ENCODE measurements at regions not wholly inside any gene's neighbourhood (a gene's known extent, or its start where the extent isn't known, plus 50 kb on each side); places are given as distances from the start of the nearest gene placed in this dataset.

DNA sequence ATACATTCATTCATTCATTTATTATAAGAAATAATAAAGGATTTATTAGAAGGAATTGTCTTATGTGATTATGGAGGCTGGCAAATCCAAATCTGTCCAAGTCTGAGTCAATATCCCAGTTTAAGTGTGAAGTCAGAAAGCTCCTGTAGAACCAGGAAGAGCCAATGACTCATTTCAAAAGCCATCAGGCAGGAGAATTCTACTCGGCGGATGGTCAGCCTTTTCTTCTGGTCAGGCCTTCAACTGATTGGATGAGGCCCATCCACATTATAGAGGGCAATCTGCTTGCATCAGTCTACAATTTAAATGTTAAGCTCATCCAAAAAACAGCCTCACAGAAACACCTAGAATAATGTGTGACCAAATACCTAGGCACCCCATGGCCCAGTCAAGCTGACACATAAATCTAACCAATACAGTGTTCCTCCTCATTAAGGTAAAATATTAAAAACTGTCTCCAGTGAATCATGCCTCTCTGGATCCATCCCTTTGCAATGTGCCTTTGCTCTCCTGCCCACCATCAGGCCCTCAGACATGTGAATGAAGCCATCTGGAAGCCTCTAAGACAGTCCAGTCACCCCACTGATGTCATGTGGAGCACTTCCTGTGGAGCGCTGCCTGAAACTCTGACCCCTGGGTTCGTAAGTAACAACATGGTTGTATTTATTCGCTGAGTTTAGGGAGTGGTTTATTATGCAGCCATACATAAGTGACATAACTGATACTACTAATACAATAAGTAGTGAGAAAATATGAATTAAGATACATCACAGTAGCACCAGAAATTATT, 69.2 kb upstream of the WSB1 start:
- Histone ChIP-seq H3K27ac (no peak overlapping the region), H3K36me3 (no peaks in the 10 kb centered on the region), H3K4me3 (no peak overlapping the region), H3K4me1 (no peaks in the 10 kb centered on the region), H3K9me3 (no peaks in the 10 kb centered on the region), H3K27me3 (no peaks in the 10 kb centered on the region)
- no peak for DNase-seq
- no peak for ATAC-seq (ENCODE audit: low FRiP score in 2 of 2)
- WGBS, 2 donors, result 84 to 90% methylated on average over 5 of the region's 5 CpGs
- TF ChIP-seq, protein P1, sequence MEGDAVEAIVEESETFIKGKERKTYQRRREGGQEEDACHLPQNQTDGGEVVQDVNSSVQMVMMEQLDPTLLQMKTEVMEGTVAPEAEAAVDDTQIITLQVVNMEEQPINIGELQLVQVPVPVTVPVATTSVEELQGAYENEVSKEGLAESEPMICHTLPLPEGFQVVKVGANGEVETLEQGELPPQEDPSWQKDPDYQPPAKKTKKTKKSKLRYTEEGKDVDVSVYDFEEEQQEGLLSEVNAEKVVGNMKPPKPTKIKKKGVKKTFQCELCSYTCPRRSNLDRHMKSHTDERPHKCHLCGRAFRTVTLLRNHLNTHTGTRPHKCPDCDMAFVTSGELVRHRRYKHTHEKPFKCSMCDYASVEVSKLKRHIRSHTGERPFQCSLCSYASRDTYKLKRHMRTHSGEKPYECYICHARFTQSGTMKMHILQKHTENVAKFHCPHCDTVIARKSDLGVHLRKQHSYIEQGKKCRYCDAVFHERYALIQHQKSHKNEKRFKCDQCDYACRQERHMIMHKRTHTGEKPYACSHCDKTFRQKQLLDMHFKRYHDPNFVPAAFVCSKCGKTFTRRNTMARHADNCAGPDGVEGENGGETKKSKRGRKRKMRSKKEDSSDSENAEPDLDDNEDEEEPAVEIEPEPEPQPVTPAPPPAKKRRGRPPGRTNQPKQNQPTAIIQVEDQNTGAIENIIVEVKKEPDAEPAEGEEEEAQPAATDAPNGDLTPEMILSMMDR (IDR thresholded peaks at IDR 0.05), result no peak
- TF ChIP-seq POLR2A (IDR thresholded peaks at IDR 0.05) (no peak), EP300 (IDR thresholded peaks at IDR 0.05) (no peak), POLR2AphosphoS5 (IDR thresholded peaks at IDR 0.05) (no peak)

GRCh38 chr17:27226611-27227230, 67.2 kb upstream of the WSB1 start:
- 72 to 79% methylated on average over 4 of the region's 4 CpGs for WGBS, 2 donors
- no peak overlapping the region for H3K27ac ChIP-seq

DNA sequence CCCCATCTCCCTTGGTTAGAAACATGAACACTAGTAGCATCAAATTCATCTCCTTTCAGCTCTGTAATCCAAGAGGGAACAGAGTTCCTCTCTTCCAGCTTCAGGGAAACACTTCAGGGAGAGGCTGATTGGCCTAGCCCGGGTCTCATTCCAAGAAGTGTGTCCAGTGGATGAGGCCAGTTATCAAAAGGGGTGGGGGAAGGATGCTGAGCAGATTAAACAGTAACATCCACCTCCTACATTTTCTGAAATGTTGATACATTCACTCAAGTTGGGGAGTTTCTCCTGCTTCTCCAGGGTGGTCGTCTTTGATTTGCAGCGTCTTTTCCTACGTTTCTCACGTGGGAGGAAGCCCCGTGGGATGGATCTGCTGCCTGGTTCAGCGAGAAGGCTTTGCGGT, 62.9 kb upstream of the WSB1 start:
- no peak overlapping the region for H3K27ac ChIP-seq
- H3K4me3 ChIP-seq, result no peak overlapping the region
- no peak for ATAC-seq (ENCODE audit: low FRiP score in 2 of 2)
- H3K27me3 ChIP-seq, result no peaks in the 10 kb centered on the region
- WGBS, 2 donors, result 85 to 87% methylated on average over 8 of the region's 8 CpGs
- TF ChIP-seq EP300 (IDR thresholded peaks at IDR 0.05) (no peak), POLR2A (IDR thresholded peaks at IDR 0.05) (no peak), POLR2AphosphoS5 (IDR thresholded peaks at IDR 0.05) (no peak)
- TF ChIP-seq, protein P1 (IDR thresholded peaks at IDR 0.05), result no peak
- H3K36me3 ChIP-seq, result no peaks in the 10 kb centered on the region
- no peaks in the 10 kb centered on the region for H3K4me1 ChIP-seq
- no peaks in the 10 kb centered on the region for H3K9me3 ChIP-seq
- no peak for DNase-seq

More at GRCh38 chr17:27226611-27227230, 67.2 kb upstream of the WSB1 start:
- TF ChIP-seq, protein P1 (IDR thresholded peaks at IDR 0.05), result no peak
- TF ChIP-seq EP300 (IDR thresholded peaks at IDR 0.05), result no peak
- TF ChIP-seq POLR2A (IDR thresholded peaks at IDR 0.05), result no peak
- TF ChIP-seq POLR2AphosphoS5 (IDR thresholded peaks at IDR 0.05), result no peak
- no peaks in the 10 kb centered on the region for H3K4me1 ChIP-seq
- no peaks in the 10 kb centered on the region for H3K9me3 ChIP-seq
- no peak for ATAC-seq (ENCODE audit: low FRiP score in 2 of 2)
- no peaks in the 10 kb centered on the region for H3K27me3 ChIP-seq
- no peak for DNase-seq
- H3K4me3 ChIP-seq, result no peak overlapping the region
- no peaks in the 10 kb centered on the region for H3K36me3 ChIP-seq

DNA sequence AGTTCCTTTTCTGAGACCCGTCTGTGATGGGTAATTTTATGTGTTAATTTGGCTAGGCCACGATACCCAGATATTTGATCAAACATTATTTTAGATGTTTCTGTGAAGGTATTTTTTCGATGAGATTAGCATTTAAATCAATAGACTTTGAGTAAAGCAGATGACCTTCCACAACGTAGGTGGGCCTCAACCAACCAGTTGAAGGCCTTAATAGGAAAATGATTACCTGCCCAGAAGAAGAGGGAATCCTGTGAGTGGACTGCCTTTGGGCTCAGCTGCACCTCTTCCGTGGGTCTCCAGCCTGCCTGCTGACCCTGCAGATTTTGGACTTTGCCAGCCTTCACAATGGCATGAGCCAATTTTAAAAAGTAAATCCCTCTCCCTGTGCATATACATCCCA, 61.6 kb upstream of the WSB1 start:
- Histone ChIP-seq H3K36me3 (no peaks in the 10 kb centered on the region), H3K4me3 (no peak overlapping the region), H3K27me3 (no peaks in the 10 kb centered on the region), H3K9me3 (no peaks in the 10 kb centered on the region), H3K4me1 (peaks cover 0 to 6% (median 4%) of the 10 kb centered on the region in 4 donors), H3K27ac (no peak overlapping the region)
- TF ChIP-seq POLR2AphosphoS5 (IDR thresholded peaks at IDR 0.05), result no peak
- TF ChIP-seq POLR2A (IDR thresholded peaks at IDR 0.05), result no peak
- 94% methylated on average over 5 of the region's 5 CpGs for WGBS, 2 donors
- DNase-seq, result no peak
- no peak for ATAC-seq (ENCODE audit: low FRiP score in 2 of 2)

GRCh38 chr17:27233059-27233458, 60.9 kb upstream of the WSB1 start:
- no peak for DNase-seq
- TF ChIP-seq, protein P1 (IDR thresholded peaks at IDR 0.05), result no peak
- no peak for TF ChIP-seq POLR2AphosphoS5 (IDR thresholded peaks at IDR 0.05)
- TF ChIP-seq POLR2A (IDR thresholded peaks at IDR 0.05), result no peak
- no peak for TF ChIP-seq EP300 (IDR thresholded peaks at IDR 0.05)
- H3K4me3 ChIP-seq, result no peak overlapping the region
- ATAC-seq (ENCODE audit: low FRiP score in 2 of 2), result no peak
- WGBS, 2 donors, result 65 to 71% methylated on average over 3 of the region's 3 CpGs
- no peaks in the 10 kb centered on the region for H3K36me3 ChIP-seq
- H3K9me3 ChIP-seq, result no peaks in the 10 kb centered on the region
- H3K27me3 ChIP-seq, result no peaks in the 10 kb centered on the region
- H3K27ac ChIP-seq, result no peak overlapping the region
- peaks cover 0 to 8% (median 5%) of the 10 kb centered on the region in 4 donors for H3K4me1 ChIP-seq

Measured in upper lobe of left lung (tissue), 6 donors.